RCC 7860 (cell line): ENCODE measurements at regions not wholly inside any gene's neighbourhood (a gene's known extent, or its start where the extent isn't known, plus 50 kb on each side); places are given as distances from the start of the nearest gene placed in this dataset.
"Not testable (repeated sequence)": the region's sequence is repeated elsewhere in the genome, so short reads cannot be mapped to it uniquely, and the experiment has no call there.

Source experiments
- DNase-seq: peaks from one replicate; pipeline ENCODE4 v3.0.0-alpha.2; 2015; ENCODE audit warnings: low spot score
- FAIRE-seq: peaks from 2 replicates; lab custom pipeline; 2012; peaks lifted over from hg19 to GRCh38; lab: Jason Lieb, UNC

DNA sequence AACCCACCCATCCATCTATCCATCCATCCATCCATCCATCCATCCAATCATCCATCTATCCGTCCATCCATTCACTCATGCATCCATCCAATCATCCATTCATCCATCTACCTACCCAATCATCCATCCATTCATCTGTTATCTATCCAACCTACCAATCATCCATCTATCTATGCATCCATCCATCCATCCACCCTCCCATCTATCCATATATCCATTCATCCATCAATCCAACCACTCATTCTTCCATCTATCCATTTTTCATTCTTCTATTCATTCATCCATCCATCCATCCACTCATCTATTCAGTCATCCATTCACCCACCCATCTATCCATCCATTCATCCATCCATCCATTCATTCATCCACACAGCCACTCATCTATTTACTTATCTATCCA, 80.1 kb upstream of the SHOX start:
- DNase-seq (no peak), FAIRE-seq (no peak)

DNA sequence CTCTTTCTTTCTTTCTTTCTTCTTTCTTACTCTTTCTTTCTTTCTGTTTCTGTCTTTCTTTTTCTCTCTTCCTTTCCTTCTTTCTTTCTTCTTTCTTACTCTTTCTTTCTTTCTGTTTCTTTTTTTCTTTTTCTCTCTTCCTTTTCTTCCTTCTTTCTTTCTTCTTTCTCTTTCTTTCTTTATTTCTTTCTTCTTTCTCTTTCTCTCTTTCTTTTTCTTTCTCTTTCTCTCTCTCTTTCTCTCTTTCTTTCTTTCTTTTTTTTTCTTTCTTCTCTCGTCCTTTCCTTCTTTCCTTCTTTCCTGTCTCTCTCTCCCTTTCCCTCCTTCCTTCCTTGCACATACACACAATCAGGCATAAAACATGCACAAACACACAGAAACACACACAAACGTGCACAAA, 79.3 kb upstream of the SHOX start:
- FAIRE-seq (no peak), DNase-seq (no peak)

DNA sequence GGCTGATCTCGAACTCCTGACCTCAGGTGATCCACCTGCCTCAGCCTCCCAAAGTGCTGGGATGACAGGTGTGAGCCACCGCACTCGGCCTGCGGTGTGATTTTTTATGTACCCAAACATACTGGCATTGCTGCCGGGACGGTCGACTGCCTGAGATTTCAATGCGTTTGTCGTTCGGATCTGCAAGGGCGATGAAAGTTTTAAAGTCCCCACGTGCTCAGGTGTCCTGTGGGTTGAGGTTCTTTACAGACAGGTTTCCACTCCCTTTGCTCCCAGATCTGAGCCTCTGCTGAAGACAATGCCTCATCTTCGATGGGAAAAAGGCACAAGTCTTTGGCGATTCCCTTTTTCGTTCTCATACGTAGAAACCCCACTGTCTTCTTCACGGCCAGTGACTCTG, 78.1 kb upstream of the SHOX start:
- FAIRE-seq (no peak), DNase-seq (no peak)

DNA sequence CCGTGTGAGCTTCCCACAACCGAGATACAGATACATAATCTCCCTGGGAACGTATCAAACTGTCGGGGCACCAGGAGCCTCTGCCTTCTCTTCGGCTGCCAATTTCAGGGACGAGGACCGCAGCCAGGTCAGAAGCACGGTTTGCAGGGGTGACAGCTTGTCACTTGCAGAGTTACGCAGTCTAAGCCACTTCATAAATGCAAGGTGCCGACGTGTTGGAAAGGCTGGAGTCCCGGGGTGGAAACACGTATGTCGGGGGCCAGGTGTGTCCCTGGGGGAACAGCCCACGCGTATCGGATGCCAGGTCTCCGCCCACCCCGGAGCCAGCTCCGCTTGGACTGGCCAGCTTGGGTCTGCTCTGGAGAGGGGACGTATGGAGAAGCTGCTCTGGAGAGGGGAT, 76.3 kb upstream of the SHOX start:
- FAIRE-seq, result no peak
- DNase-seq, result no peak

DNA sequence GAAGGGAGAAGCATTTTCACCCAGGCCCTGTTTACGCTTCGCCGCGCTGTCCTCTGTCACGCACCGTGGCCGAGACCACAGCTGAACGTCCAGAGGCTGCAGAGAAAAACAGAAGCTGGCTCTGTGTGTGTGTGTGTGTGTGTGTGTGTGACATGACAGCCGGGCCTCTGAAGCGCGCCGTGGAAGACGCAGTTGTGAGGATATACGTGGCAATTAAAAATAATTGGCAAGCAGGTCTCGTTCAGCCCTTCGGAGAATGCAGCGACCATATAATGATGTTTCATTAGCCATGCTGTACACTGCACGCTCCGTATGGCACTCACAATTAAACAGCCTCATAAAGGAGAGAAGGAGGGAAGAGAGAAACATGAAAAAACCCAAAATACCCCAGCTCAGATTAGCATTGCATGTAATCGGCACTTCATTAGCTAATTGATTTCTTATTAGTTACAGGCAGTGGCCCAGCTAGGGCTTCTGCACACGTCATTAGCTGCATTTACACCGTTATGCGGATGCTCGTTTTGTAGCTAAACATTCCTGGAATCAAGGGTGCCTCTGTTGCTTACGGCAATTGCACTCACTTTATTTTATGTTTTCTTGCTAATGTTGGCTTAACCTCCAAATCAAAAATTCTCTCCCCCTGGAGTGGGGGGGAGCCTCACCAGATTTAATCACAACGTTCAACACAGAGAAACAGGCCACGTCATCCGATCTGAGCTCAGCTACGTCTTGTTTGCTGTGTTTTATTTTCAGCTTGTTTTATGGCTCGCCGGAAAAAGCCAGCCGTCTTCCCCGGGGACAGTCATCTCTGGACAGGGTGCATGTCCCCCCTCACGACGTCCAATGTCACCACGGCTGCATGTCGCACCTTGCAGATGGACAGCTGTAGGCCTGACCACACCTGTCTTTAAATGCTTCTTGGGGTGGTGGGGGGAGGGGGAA, 74.6 kb upstream of the SHOX start:
- FAIRE-seq (no peak), DNase-seq (no peak)

DNA sequence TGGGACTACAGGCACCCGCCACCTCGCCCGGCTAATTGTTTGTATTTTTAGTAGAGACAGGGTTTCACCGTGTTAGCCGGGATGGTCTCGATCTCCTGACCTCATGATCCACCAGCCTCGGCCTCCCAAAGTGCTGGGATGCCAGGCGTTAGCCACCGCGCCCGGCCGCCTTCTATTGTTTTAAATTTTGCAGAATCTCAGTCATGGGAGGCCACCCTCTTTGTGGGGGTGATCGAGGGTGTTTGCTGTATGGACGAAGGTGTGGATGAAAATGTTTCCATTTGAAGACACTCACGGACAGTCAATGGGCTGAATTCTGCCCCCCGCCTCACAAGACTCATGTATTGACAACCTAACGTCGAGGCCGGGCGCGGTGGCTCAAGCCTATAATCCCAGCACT, 73.0 kb upstream of the SHOX start:
- DNase-seq, FAIRE-seq: not testable (repeated sequence)

DNA sequence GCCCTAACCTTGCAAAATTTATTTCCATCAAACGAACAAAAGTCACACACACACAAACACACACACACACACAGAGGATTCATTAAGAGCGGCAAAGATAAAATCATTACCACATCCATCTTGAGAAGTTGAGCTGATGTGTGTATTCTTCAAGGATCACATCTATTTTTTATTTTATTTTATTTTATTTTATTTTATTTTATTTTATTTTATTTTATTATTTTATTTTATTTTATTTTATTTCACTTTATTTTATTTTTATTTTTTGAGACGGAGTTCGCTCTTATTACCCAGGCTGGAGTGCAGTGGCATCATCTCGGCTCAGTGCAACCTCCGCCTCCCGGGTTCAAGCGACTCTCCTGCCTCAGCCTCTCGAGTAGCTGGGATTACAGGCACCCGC, 71.3 kb upstream of the SHOX start:
- not testable (repeated sequence) for FAIRE-seq, DNase-seq

DNA sequence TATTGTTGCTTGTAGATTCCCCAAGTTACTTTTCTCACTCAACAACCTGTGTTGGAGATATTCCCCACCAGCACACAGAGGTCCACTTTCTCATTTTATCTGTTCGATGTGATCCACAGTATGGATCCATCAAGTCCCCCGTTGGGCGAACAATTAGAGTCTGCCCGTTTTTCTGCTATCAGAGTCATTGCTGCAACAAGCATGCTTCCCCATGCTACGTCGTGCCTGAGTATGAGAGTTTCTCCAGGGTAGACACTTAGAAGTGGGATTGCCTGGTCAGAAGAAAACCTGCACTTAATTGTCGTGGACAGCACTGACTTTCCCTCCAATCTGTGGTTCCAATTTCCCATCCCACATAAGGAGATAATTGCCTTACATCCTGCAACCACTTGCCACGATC, 62.7 kb upstream of the SHOX start:
- DNase-seq, result no peak
- no peak for FAIRE-seq

DNA sequence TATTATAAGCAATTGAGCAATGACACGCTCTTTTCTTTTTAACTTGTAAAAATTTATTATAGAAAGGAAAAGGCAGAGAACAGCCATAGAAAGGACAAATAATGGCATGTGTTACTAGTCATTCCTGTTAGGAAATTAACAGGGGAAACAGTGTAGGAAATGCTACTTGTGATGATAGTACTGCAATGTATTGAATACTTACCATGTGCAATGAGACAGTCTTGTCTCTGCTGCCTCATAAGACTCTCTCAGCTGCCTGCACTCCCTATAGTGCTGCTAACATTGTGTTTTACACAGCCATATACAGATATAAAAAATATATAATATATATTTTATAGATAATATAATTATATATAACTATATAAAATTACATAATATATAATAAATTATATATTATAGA, 62.3 kb upstream of the SHOX start:
- FAIRE-seq (no peak), DNase-seq (no peak)

DNA sequence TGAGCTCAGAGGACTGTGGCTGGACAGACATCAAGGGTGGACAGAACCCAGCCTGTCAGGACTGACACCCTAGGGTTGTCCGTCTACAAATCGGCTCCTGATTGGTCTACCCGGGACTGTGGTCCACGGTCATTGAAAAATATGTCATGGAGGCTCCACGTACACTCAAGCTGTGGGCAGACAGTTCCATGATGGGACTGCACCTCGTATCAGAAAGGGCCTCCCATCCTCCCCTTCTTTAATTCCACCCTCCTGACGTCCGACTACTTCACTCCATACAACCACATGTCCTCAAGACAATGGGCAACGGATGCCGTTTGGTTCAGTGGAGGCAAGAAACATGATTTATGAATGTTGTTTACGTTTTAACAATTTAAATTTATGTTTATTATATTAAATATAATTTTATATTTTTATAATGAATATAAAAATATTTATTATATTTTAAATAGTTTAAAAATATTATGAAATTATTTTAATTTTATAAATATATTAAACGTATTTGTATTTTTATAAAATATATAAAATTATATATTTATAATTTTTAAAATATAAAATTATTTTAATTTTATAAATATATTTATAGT, 58.0 kb upstream of the SHOX start:
- FAIRE-seq, result peak; percentile 100
- DNase-seq, result no peak

DNA sequence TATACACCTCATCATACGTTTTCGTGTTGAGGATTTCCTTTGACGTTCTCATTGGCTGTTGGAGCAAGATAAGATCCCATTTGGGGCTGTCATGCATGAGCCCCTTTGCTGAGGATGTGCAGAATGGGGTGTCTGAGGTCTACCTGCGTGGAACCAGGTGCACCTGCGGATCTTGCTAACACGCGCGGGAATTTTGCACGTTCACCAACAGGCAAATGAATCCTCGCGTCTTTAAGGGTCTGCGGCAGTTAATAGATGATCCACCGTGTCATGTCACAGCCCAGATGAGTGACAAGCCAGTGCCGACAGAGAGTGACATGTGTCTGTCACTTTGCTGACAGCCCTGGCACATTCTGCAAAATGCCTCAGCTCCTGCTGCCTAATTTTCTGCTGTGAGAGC, 56.3 kb upstream of the SHOX start:
- no peak for FAIRE-seq
- no peak for DNase-seq

DNA sequence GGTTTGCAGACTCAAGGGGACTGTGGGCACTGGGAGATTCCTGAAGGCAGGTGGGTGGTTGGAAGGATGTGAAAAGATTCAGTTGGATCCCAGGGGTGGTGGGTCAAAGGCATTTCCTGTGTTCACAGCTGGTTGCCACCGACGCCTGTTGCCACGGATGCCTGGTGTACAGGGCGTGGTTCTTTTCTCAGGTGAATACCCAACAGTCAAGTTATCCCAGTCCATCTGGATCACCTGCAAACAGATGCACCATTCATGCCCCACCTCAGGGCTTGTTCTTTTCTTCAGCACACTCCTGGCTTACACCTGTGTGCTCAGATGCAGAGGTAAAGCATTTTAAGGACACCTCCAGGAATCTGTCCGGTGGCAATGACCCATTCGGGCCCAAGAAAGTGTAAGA, 55.8 kb upstream of the SHOX start:
- DNase-seq (no peak), FAIRE-seq (no peak)

DNA sequence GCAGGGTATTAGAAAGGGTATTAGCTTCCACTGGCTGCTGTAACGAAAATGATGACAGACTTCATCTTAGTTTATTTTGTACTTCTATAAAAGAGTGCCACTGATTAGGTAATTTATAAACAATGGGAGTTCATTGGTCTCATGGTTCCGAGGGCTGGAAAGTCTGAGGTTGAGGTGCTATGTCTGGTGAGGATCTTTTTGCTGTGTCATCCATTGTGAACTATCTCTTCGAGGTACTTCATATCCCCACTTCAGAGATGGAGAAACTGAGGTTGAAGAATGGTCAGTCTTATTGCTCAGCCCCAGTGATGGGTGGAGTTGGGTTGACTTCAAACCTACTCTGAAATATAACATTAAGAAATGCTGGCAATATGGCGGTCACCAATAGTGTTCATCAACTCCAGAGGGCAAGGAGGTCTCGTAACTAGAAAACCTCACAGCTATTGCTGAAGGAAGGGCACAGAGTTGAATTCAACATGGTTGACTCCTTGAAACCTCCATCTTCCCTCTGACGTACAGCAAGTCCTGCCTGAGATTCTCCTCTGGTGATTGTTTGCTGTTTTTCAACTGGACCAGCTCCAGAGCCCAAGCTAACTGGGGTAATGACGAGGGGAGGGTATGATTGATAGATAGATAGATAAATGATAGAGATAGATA, 53.6 kb upstream of the SHOX start:
- FAIRE-seq, result no peak

DNA sequence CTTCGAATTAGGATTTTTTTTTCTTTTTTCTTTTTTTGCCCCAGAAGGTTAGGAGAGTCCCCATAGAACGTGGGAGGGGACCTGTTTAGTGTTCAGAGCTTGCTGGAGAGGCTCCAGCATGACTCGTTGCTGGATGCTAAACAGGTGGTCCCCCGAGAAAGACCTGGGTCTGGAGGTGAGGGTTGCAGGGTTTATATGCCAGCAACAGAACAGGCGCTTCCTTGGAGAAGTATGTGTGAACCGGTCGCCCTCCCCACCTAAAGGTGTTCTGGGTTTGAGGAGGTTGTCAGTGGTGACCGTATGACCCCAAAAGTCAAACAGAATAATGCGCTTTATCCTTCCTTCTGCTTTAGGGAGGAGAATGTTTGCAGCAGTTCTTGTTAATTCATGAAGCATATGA, 52.1 kb upstream of the SHOX start:
- no peak for FAIRE-seq
- no peak for DNase-seq

More for the DNA sequence above, 53.6 kb upstream of the SHOX start:
- DNase-seq, result no peak

DNA sequence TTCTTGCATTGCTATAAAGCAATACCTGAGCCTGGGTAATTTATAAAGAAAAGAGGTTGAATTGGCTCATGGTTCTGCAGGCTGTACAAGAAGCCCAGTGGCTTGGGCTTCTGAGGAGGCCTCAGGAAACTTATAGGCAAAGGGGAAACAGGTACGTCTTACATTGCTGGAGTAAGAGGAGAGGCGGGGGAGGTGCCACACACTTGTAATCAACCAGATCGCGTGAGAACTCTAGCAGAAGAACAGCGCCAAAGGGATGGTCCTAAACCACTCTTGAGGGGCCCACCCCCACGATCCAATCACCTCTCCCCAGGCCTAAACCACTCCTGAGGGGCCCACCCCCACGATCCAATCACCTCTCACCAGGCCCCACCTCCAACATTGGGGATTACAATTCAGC, 50.6 kb upstream of the SHOX start:
- no peak for DNase-seq
- no peak for FAIRE-seq
